ENCODE measurements at regions not wholly inside any gene's neighbourhood (a gene's known extent, or its start where the extent isn't known, plus 50 kb on each side); places are given as distances from the start of the nearest gene placed in this dataset.
A peak's percentile ranks its signal among the peaks of the same experiment; 100 is the strongest.

DNA sequence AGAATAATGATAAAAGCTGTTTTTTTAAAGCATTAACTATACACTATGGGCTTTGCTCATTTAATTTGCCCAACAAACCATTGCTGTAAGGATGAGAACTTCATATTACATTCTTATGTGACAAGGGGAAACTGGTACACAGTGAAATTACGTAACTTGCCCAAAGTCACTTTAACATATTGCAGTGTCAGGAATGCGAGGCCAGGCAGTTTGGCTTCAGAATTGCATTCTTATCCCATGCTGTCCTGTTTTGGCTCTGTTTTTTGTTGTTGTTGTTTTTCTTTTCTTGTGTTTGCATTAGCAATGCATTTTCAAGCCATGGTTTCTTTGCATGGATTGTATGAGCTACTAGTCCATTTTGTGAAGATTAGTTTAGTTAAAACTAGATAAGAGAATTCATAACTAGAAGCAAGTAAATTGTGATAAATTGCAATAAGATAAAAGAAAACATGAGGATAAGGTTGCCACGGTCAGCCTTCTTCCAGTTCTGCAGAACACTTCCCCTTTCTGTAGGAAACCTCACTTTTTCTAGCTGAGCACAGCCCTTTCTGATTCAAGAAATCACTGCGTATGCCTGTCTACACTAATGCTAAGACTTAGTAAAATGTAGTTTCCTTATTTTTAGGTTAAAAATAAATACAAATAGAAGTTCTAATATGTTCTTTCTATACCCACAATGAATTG is 221.3 kb upstream of the KCNJ16 start:
- no peak overlapping the region for H3K4me3 ChIP-seq
- no peaks in the 10 kb centered on the region for H3K36me3 ChIP-seq
- TF ChIP-seq POLR2AphosphoS5 (IDR thresholded peaks at IDR 0.05), result no peak
- 56 to 57% methylated on average over 4 of the region's 4 CpGs for WGBS, 2 donors (ENCODE audit: low coverage in 1 of 2)
- H3K27ac ChIP-seq, result no peak overlapping the region
- peaks cover 0 to 10% (median 0%) of the 10 kb centered on the region in 3 donors for H3K4me1 ChIP-seq
- ATAC-seq, result no peak
- H3K27me3 ChIP-seq, result no peaks in the 10 kb centered on the region
- H3K9me3 ChIP-seq, result peaks cover 0 to 11% (median 0%) of the 10 kb centered on the region in 3 donors

DNA sequence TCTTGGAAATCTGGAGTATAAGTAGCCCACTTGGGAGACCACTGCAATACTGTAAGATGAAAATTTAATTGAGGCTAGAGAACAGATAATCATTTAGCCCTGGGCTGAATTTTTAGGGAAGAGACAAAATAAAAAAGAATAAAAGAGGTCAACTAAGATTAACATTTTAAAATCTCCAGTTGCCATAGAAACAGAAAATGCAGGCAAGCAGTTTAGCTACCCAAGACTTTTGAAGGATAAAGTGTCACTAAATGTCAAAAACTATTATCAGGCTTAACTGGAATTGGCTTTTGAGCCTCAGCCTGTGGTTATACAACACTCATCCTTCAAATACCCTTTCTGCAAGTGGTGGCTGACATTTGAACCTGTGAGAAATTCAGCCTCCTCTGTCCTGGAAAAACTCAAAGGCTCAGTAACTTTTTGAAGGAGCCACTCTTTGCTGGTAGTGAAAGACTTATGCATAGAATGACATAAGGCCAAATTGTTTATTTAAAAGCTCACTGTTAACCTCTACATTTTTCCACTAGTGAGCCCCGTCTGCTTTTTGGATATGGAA is 220.7 kb upstream of the KCNJ16 start:
- TF ChIP-seq POLR2A (IDR thresholded peaks at IDR 0.05) (no peak), POLR2AphosphoS5 (IDR thresholded peaks at IDR 0.05) (no peak), EP300 (IDR thresholded peaks at IDR 0.05) (no peak)
- TF ChIP-seq, protein P1, sequence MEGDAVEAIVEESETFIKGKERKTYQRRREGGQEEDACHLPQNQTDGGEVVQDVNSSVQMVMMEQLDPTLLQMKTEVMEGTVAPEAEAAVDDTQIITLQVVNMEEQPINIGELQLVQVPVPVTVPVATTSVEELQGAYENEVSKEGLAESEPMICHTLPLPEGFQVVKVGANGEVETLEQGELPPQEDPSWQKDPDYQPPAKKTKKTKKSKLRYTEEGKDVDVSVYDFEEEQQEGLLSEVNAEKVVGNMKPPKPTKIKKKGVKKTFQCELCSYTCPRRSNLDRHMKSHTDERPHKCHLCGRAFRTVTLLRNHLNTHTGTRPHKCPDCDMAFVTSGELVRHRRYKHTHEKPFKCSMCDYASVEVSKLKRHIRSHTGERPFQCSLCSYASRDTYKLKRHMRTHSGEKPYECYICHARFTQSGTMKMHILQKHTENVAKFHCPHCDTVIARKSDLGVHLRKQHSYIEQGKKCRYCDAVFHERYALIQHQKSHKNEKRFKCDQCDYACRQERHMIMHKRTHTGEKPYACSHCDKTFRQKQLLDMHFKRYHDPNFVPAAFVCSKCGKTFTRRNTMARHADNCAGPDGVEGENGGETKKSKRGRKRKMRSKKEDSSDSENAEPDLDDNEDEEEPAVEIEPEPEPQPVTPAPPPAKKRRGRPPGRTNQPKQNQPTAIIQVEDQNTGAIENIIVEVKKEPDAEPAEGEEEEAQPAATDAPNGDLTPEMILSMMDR (IDR thresholded peaks at IDR 0.05), result no peak
- Histone ChIP-seq H3K36me3 (no peaks in the 10 kb centered on the region), H3K27me3 (no peaks in the 10 kb centered on the region), H3K27ac (no peak overlapping the region), H3K4me1 (peaks cover 0 to 10% (median 0%) of the 10 kb centered on the region in 3 donors), H3K4me3 (no peak overlapping the region), H3K9me3 (peaks cover 0 to 18% (median 0%) of the 10 kb centered on the region in 3 donors)
- 20 to 33% methylated on average over 1 of the region's 1 CpG for WGBS, 2 donors (ENCODE audit: low coverage in 1 of 2)
- no peak for ATAC-seq

DNA sequence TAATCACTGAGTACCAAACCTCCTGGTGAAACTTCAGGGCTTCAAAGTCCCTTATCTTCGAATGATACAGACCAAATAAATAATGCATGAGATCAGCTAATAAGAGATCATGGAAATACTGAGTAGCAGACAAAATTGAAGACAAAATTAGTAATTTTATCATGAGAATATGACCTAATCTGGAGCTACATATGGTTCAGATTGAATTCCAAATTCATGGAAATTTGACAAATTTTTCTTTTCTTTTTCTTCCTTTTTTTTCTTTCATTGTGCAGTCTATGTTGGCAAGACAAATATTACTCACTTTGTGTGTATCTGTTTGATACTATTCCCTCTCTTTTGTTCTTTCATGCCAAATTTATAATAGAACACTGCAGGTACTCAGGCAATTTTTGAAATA is 218.1 kb upstream of the KCNJ16 start:
- no peak overlapping the region for H3K27ac ChIP-seq
- peaks cover 0 to 10% (median 0%) of the 10 kb centered on the region in 3 donors for H3K4me1 ChIP-seq
- H3K9me3 ChIP-seq, result peaks cover 0 to 27% (median 0%) of the 10 kb centered on the region in 3 donors
- 64 to 80% methylated on average over 1 of the region's 1 CpG for WGBS, 2 donors (ENCODE audit: low coverage in 1 of 2)
- H3K4me3 ChIP-seq, result no peak overlapping the region
- H3K27me3 ChIP-seq, result no peaks in the 10 kb centered on the region
- TF ChIP-seq POLR2A (IDR thresholded peaks at IDR 0.05), result no peak
- TF ChIP-seq POLR2AphosphoS5 (IDR thresholded peaks at IDR 0.05), result no peak
- TF ChIP-seq, protein P1 (IDR thresholded peaks at IDR 0.05), result no peak
- no peak for TF ChIP-seq EP300 (IDR thresholded peaks at IDR 0.05)
- ATAC-seq, result no peak
- no peaks in the 10 kb centered on the region for H3K36me3 ChIP-seq

DNA sequence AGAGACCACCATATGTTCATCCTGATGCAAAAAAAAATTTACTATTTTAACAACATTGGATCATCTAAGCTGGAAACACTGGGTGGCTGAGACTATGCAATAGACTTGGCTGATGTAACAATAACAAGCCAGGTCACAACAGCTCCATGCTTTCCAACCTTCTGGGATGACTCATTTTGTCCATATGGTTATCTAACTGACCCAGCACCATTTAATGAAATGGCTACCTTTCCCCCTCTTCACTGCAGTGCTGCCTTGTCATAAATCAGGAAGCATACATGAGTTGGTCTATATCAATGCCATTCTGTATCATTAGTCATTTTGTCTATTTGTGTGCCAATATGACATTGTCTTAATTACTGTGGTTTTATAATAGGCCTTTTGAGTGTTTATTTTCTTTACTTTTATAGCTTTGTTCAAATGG is 217.6 kb upstream of the KCNJ16 start:
- TF ChIP-seq POLR2AphosphoS5 (IDR thresholded peaks at IDR 0.05), result no peak
- TF ChIP-seq POLR2A (IDR thresholded peaks at IDR 0.05), result no peak
- TF ChIP-seq, protein P1 (IDR thresholded peaks at IDR 0.05), result no peak
- no peak for TF ChIP-seq EP300 (IDR thresholded peaks at IDR 0.05)
- Histone ChIP-seq H3K4me3 (no peak overlapping the region), H3K9me3 (peaks cover 0 to 27% (median 0%) of the 10 kb centered on the region in 3 donors), H3K27me3 (no peaks in the 10 kb centered on the region), H3K4me1 (peaks cover 0 to 10% (median 0%) of the 10 kb centered on the region in 3 donors), H3K27ac (no peak overlapping the region), H3K36me3 (no peaks in the 10 kb centered on the region)
- peak; percentile 65 for ATAC-seq

DNA sequence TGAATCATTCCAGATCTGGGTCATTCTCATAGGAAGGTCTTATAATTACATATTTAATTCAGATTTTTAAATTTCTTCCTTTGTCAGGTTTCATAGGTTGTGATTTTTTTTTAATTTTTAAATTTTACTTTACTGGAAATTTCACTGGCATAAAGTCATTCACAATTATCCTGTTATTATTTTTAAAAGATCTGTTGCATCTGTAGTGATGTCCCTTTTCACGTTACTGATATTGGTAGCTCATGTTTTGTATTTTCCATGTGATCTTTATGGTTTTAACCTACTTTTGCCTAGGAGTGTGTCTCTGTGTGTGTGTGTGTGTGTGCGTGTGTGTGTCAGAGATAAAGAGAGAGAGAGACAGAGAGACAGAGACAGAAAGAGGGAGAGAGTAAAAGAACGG is 216.6 kb upstream of the KCNJ16 start:
- TF ChIP-seq POLR2AphosphoS5 (IDR thresholded peaks at IDR 0.05) (no peak), POLR2A (IDR thresholded peaks at IDR 0.05) (no peak), EP300 (IDR thresholded peaks at IDR 0.05) (no peak)
- TF ChIP-seq, protein P1 (IDR thresholded peaks at IDR 0.05), result no peak
- Histone ChIP-seq H3K4me1 (peaks cover 0 to 10% (median 0%) of the 10 kb centered on the region in 3 donors), H3K4me3 (no peak overlapping the region), H3K27ac (no peak overlapping the region), H3K36me3 (no peaks in the 10 kb centered on the region), H3K9me3 (peaks cover 0 to 27% (median 0%) of the 10 kb centered on the region in 3 donors), H3K27me3 (no peaks in the 10 kb centered on the region)
- no peak for ATAC-seq
- 67 to 100% methylated on average over 1 to 3 of the region's 3 CpGs for WGBS, 2 donors (ENCODE audit: low coverage in 1 of 2)

Measured in gastroesophageal sphincter (tissue), 4 donors.